ENCODE measurements at regions not wholly inside any gene's neighbourhood (a gene's known extent, or its start where the extent isn't known, plus 50 kb on each side); places are given as distances from the start of the nearest gene placed in this dataset.
"Not testable (repeated sequence)": the region's sequence is repeated elsewhere in the genome, so short reads cannot be mapped to it uniquely, and the experiment has no call there.

DNA sequence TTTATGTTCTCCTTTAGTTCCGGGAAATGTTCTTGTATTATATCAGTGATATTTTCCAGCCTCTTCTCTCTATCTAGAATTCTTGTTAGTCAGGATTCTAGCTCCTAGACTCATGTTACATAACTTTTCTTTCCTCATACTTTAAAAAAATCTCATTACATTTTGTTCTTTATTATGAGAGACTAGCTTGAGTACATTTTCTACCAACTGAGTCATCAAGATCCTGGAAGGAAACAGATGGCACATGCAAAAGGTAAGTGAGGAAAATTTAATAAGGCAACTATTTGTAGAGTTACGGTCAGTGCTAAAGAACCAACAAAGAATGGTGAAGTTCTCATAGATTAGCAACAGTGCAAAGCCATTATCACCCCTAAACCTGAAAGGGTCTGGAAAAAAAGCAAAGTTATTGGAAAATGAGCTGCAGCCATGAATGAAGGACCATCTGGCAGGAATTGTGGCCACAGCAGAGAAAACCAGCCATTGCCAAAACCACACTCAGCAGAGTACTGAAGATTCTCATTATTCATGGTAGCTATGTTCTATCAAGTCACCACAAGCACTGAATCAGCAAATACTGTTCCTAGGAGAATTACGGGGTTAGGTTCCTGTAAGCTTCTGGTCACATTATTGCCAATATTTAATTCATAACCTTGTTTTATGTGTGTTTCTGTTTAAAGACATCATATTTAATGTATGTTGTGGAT lies 98.3 kb upstream of the C7orf33 start:
- Mint-ChIP-seq H3K27me3 (peaks cover 16 to 30% of the 10 kb centered on the region in 2 donors), H3K4me3 (no peak overlapping the region), H3K4me1 (peaks cover 3 to 4% of the 10 kb centered on the region in 2 donors), H3K27ac (no peak overlapping the region), H3K9me3 (peaks cover 1 to 5% of the 10 kb centered on the region in 2 donors), H3K36me3 (no peaks in the 10 kb centered on the region)
- ATAC-seq (replicated peaks) (no peak), DNase-seq (no peak)

- H3K4me3 Mint-ChIP-seq, result no peak overlapping the region
- peaks cover 16 to 24% of the 10 kb centered on the region in 2 donors for H3K27me3 Mint-ChIP-seq
- H3K4me1 Mint-ChIP-seq, result peaks cover 10 to 13% of the 10 kb centered on the region in 2 donors
- no peak overlapping the region for H3K27ac Mint-ChIP-seq
- ATAC-seq (replicated peaks) (no peak), DNase-seq (no peak)
- peaks cover 1 to 5% of the 10 kb centered on the region in 2 donors for H3K9me3 Mint-ChIP-seq
- no peaks in the 10 kb centered on the region for H3K36me3 Mint-ChIP-seq
Measured at GRCh38 chr7:148495605-148496004, 95.0 kb upstream of the C7orf33 start.

DNA sequence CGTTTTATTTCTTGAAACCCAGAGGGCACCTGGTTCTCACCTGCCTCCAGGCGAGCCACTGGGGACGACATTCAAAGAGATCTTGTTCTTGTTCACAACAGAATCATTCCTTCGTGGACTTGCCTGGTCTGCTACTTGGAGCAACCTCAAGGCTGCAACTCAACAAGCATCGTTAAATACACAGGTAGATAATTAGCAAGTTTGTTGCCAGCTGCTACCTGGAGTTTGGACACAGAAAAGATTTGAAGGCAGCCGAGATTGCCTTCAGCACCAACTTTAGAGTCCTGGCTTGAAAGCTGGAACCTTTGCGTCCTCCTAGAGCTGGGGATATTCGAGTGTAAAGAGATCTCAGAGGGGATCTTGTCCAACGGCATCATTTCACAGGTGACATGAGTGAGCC lies 89.6 kb upstream of the C7orf33 start:
- Mint-ChIP-seq H3K9me3 (no peaks in the 10 kb centered on the region), H3K27ac (no peak overlapping the region), H3K36me3 (no peaks in the 10 kb centered on the region), H3K27me3 (peaks cover 9 to 14% of the 10 kb centered on the region in 2 donors), H3K4me1 (peaks cover 36 to 52% of the 10 kb centered on the region in 2 donors), H3K4me3 (peak overlapping the region in 1 of 2 donors; percentile 60)
- no peak for DNase-seq
- no peak for ATAC-seq (replicated peaks)

DNA sequence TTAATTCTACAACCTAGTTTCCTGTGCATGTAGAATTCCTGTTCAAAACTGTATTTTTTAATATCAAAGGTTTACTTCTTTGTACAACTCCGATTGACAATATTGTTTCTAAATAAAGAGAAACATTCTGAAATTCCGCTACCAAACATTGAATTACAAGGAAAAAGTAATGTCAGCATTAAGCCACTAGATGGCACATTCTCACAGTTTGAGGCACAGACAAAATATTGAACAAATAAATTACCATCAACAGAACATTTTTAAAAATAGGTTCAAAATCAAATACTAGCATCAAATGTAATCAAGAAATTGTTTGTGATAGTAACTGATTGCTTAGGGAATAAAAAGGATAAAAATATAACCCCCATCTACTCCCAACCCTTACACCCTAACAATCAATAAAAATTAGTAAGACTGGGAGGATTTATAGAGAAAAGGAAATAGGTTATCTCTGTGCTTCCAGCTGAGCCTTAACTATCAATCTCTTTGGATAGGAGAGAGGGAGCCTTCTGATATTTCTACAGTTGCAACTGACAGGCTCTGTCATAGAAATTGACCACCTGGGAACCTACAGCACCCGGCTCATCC lies 86.6 kb upstream of the C7orf33 start:
- DNase-seq, result no peak
- Mint-ChIP-seq H3K4me3 (no peak overlapping the region), H3K27me3 (peaks cover 9 to 14% of the 10 kb centered on the region in 2 donors), H3K9me3 (no peaks in the 10 kb centered on the region), H3K27ac (no peak overlapping the region), H3K4me1 (peaks cover 37 to 67% of the 10 kb centered on the region in 2 donors), H3K36me3 (no peaks in the 10 kb centered on the region)
- ATAC-seq (replicated peaks), result no peak

GRCh38 chr7:148505645-148506375 lies 84.8 kb upstream of the C7orf33 start:
- DNase-seq (no peak), ATAC-seq (replicated peaks) (no peak)
- no peak overlapping the region for H3K4me3 Mint-ChIP-seq
- peaks cover 2 to 7% of the 10 kb centered on the region in 2 donors for H3K27me3 Mint-ChIP-seq
- H3K27ac Mint-ChIP-seq, result peak overlapping the region; percentile 67
- H3K36me3 Mint-ChIP-seq, result no peaks in the 10 kb centered on the region
- H3K9me3 Mint-ChIP-seq, result no peaks in the 10 kb centered on the region
- peaks cover 33 to 60% of the 10 kb centered on the region in 2 donors for H3K4me1 Mint-ChIP-seq

GRCh38 chr7:148507064-148507573 lies 83.4 kb upstream of the C7orf33 start:
- H3K27me3 Mint-ChIP-seq, H3K9me3 Mint-ChIP-seq, H3K4me3 Mint-ChIP-seq, H3K36me3 Mint-ChIP-seq: not testable (repeated sequence)
- peaks cover 21 to 47% of the 10 kb centered on the region in 2 donors for H3K4me1 Mint-ChIP-seq
- H3K27ac Mint-ChIP-seq, result peak overlapping the region; percentile 38
- DNase-seq (peak; percentile 65), ATAC-seq (replicated peaks) (peak; percentile 96 to 98)

GRCh38 chr7:148507787-148508186 lies 82.8 kb upstream of the C7orf33 start:
- peaks cover 16 to 40% of the 10 kb centered on the region in 2 donors for H3K4me1 Mint-ChIP-seq
- H3K27ac Mint-ChIP-seq, result peak overlapping the region; percentile 4
- no peak overlapping the region for H3K4me3 Mint-ChIP-seq
- H3K27me3 Mint-ChIP-seq, result peaks cover 0 to 1% of the 10 kb centered on the region in 2 donors
- H3K36me3 Mint-ChIP-seq, result no peaks in the 10 kb centered on the region
- no peak for DNase-seq
- no peaks in the 10 kb centered on the region for H3K9me3 Mint-ChIP-seq
- ATAC-seq (replicated peaks), result peak in 1 of 2 donors; percentile 7

DNA sequence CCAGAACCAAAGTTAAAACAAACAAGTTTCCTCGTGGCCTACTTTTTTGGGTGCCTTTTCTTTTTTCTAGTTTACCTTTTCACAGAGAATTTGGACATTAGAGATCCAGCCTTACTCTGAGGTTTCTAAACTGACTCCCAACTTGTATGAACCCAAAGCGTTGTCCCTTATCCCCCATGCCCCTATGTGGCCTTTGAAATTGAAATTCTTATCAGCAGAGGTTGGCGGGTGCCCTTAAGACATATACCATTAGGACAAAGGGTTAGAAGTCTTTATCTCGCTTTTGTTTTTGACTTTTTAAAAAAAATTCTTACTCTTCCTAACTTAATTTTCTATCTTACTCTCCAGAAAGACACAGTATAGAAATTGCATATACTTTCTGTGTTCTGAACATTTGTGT lies 76.3 kb upstream of the C7orf33 start:
- ATAC-seq (replicated peaks) (no peak), DNase-seq (no peak)
- H3K27me3 Mint-ChIP-seq, result peaks cover 3 to 7% of the 10 kb centered on the region in 2 donors
- H3K36me3 Mint-ChIP-seq, result no peaks in the 10 kb centered on the region
- peaks cover 0 to under 1% of the 10 kb centered on the region in 2 donors for H3K9me3 Mint-ChIP-seq
- no peak overlapping the region for H3K4me3 Mint-ChIP-seq
- H3K4me1 Mint-ChIP-seq, result peaks cover 3% of the 10 kb centered on the region in 2 donors
- H3K27ac Mint-ChIP-seq, result no peak overlapping the region

DNA sequence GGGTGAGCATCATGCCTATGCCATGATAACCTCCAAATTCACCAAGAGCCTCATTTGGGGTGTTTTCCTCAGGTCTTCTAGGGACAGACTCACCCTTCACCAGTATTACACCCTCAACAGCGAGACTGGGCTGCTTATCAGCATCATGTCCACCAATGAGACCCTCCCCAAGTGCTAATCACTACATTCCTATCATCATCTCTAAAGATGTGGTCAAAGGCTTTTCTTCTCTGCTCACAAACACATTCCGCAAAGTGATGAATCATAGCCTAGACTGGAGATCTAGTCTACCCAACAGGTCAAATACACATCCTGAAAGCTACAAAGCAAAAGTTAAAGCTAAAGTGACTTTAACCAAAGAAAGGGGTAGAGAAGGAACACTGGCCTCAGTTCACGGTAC lies 75.3 kb upstream of the C7orf33 start:
- ATAC-seq (replicated peaks), result no peak
- Mint-ChIP-seq H3K36me3 (no peaks in the 10 kb centered on the region), H3K27ac (no peak overlapping the region), H3K27me3 (peaks cover 10% of the 10 kb centered on the region in 2 donors), H3K4me1 (peaks cover 7 to 10% of the 10 kb centered on the region in 2 donors), H3K4me3 (no peak overlapping the region), H3K9me3 (peaks cover 0 to 1% of the 10 kb centered on the region in 2 donors)
- DNase-seq, result no peak

DNA sequence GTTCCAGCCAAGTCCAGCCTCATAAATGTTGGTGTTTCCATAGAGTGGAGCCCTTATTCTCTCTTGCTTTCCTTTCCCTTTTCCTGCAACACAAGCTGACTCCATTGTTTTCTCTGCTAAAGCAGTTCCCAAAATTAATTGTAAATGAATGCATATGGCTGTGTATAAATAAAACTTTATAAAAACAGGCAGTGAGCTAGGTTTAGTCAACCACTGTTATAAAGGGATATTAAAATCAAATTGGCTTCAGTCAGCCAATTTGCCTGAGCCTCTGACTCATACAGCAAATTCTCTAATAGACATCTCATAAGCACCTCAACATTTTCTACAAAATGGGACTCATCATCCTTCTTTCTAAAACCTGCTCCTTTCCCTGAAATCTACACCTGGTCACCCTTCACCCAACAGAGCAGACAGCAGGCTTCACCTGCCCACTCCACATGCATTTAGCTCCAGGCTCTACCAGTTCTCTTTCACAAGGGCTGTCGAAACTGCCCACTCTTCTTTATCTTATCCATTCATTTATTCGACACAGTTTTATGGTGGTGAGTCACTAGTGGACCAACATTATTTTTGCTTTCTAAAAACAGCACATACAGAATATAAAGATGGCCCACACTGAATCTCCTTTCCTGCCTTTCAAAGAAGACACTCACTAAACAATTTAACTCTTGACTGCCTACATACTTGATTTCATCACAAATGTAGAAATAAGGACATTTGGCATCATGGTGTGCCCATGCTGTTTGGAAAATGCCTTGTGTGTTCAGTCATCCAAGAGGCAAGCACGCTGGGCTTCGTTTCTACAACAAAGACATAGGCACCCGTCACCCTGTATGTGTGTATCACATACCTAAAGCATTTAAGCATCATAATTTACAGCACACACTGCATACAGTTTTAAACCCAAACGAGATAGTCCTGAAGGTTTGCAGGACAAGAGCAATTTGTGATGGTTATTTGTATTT lies 74.6 kb upstream of the C7orf33 start:
- H3K36me3 Mint-ChIP-seq, result no peaks in the 10 kb centered on the region
- peaks cover 7 to 10% of the 10 kb centered on the region in 2 donors for H3K4me1 Mint-ChIP-seq
- H3K27ac Mint-ChIP-seq, result no peak overlapping the region
- H3K27me3 Mint-ChIP-seq, result peaks cover 15 to 16% of the 10 kb centered on the region in 2 donors
- DNase-seq, result no peak
- no peak for ATAC-seq (replicated peaks)
- no peak overlapping the region for H3K4me3 Mint-ChIP-seq
- peaks cover 0 to 1% of the 10 kb centered on the region in 2 donors for H3K9me3 Mint-ChIP-seq

DNA sequence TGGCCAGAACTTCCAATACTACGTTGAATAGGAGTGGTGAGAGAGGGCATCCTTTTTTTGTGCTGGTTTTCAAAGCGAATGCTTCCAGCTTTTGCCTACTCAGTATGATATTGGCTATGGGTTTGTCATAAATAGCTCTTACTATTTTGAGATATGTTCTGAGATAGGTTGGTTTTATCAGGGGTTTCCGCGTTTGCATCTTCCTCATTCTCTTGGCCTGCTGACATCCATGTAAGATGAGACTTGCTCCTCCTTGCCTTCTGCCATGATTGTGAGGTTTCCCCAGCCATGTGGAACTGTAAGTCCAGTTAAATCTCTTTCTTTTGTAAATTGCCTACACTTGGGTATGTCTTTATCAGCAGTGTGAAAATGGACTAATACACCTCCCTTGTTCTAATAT lies 71.2 kb upstream of the C7orf33 start:
- H3K4me3 Mint-ChIP-seq, H3K36me3 Mint-ChIP-seq, H3K27ac Mint-ChIP-seq, H3K9me3 Mint-ChIP-seq, DNase-seq: not testable (repeated sequence)
- Mint-ChIP-seq H3K27me3 (peaks cover 28 to 33% of the 10 kb centered on the region in 2 donors), H3K4me1 (peaks cover 10 to 12% of the 10 kb centered on the region in 2 donors)
- peak in 1 of 2 donors; percentile 25 for ATAC-seq (replicated peaks)

GRCh38 chr7:148521271-148521670 lies 69.3 kb upstream of the C7orf33 start:
- Mint-ChIP-seq H3K27me3 (peaks cover 33 to 39% of the 10 kb centered on the region in 2 donors), H3K4me3 (no peak overlapping the region), H3K36me3 (peaks cover 0 to 2% of the 10 kb centered on the region in 2 donors), H3K27ac (no peak overlapping the region), H3K9me3 (peaks cover 0 to 1% of the 10 kb centered on the region in 2 donors), H3K4me1 (peaks cover 19 to 23% of the 10 kb centered on the region in 2 donors)
- DNase-seq, result no peak
- no peak for ATAC-seq (replicated peaks)

- Mint-ChIP-seq H3K27ac (no peak overlapping the region), H3K4me1 (peaks cover 24 to 36% of the 10 kb centered on the region in 2 donors), H3K4me3 (no peak overlapping the region), H3K9me3 (peaks cover 0 to 1% of the 10 kb centered on the region in 2 donors), H3K27me3 (peaks cover 37 to 41% of the 10 kb centered on the region in 2 donors), H3K36me3 (peaks cover 0 to 2% of the 10 kb centered on the region in 2 donors)
- no peak for DNase-seq
- no peak for ATAC-seq (replicated peaks)
Measured at GRCh38 chr7:148523550-148523949, 67.0 kb upstream of the C7orf33 start.
